Neural crest cell (in vitro differentiated cells): ENCODE measurements at regions not wholly inside any gene's neighbourhood (a gene's known extent, or its start where the extent isn't known, plus 50 kb on each side); places are given as distances from the start of the nearest gene placed in this dataset.

Experiments used
- DNase-seq: peaks from one replicate; pipeline ENCODE4 v3.0.0; 2021; ENCODE audit warnings: low read depth, mixed read lengths, low spot score
- H3K27ac Mint-ChIP-seq: one replicate; pipeline ENCODE4 v1.8.0; 2021; ENCODE audit warnings: mild to moderate bottlenecking, mixed read lengths; ENCODE audit not compliant: unreplicated experiment
- H3K27me3 Mint-ChIP-seq: 2 replicates; pipeline ENCODE4 v1.8.0; 2021; ENCODE audit warnings: low read depth, mild to moderate bottlenecking, mixed read lengths
- H3K36me3 Mint-ChIP-seq: 2 replicates; pipeline ENCODE4 v1.8.0; 2021; ENCODE audit warnings: low read depth, mild to moderate bottlenecking, mixed read lengths
- H3K4me1 Mint-ChIP-seq: 2 replicates; pipeline ENCODE4 v1.8.0; 2021; ENCODE audit warnings: mixed read lengths
- H3K4me3 Mint-ChIP-seq: one replicate; pipeline ENCODE4 v1.8.0; 2021; ENCODE audit warnings: mild to moderate bottlenecking, mixed read lengths
- H3K9me3 Mint-ChIP-seq: 2 replicates; pipeline ENCODE4 v1.8.0; 2021; ENCODE audit warnings: mixed read lengths
- TF ChIP-seq, protein P1 (sequence below): fragments of 200-600 bp; sonication (generic); conservative IDR thresholded peaks from 2 replicates; pipeline ENCODE4 v1.5.0; 2021; ENCODE audit warnings: antibody characterized with exemption, mild to moderate bottlenecking

DNA sequence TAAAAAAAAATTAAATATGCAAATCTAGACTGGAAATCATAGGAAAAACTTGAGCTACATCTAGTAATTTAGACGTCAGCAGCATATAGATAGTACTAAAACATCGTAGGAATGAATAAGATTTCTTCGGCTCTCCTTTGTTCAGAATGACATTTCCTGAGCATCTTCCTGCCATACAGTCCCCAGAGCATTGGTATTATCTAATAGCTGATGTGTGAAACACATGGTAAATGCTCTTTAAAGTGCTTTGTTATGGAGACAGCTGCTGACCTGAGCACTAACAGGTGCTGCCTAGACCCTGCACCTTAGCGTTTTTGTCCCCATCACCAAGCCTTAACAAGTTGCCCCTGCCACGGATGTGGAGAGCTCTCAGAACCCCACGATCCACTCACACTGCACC is 692.3 kb upstream of the PIK3C3 start:
- Mint-ChIP-seq H3K27me3 (no peaks in the 10 kb centered on the region), H3K36me3 (no peaks in the 10 kb centered on the region), H3K4me1 (no peaks in the 10 kb centered on the region), H3K9me3 (peaks cover 2% of the 10 kb centered on the region), H3K4me3 (no peak overlapping the region), H3K27ac (no peak overlapping the region)
- TF ChIP-seq, protein P1, sequence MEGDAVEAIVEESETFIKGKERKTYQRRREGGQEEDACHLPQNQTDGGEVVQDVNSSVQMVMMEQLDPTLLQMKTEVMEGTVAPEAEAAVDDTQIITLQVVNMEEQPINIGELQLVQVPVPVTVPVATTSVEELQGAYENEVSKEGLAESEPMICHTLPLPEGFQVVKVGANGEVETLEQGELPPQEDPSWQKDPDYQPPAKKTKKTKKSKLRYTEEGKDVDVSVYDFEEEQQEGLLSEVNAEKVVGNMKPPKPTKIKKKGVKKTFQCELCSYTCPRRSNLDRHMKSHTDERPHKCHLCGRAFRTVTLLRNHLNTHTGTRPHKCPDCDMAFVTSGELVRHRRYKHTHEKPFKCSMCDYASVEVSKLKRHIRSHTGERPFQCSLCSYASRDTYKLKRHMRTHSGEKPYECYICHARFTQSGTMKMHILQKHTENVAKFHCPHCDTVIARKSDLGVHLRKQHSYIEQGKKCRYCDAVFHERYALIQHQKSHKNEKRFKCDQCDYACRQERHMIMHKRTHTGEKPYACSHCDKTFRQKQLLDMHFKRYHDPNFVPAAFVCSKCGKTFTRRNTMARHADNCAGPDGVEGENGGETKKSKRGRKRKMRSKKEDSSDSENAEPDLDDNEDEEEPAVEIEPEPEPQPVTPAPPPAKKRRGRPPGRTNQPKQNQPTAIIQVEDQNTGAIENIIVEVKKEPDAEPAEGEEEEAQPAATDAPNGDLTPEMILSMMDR, result no peak
- DNase-seq, result no peak

DNA sequence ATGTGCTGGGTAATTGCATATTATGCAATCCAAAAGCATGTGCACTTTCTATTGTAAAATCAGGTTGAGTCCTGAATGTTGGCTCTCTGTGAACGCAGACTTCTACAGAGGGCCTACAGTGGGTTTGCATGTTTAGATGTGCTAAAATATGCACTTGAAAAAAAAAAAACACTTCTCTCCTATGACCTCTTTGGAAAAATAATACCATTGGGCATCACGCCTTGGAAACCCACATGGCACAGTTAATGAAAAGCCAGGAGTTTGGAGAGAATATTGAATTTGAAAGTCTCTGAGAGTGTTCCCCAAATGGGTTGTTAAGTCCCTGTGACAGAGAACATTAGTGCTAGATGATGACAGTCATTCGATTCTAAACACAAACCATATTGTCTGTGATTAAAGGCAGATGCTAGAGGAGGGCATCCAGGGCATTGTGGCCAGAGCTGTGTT is 710.4 kb upstream of the PIK3C3 start:
- Mint-ChIP-seq H3K27ac (no peak overlapping the region), H3K9me3 (peaks cover 2% of the 10 kb centered on the region), H3K36me3 (no peaks in the 10 kb centered on the region), H3K4me3 (no peak overlapping the region), H3K27me3 (no peaks in the 10 kb centered on the region), H3K4me1 (no peaks in the 10 kb centered on the region)
- TF ChIP-seq, protein P1, result no peak
- no peak for DNase-seq

DNA sequence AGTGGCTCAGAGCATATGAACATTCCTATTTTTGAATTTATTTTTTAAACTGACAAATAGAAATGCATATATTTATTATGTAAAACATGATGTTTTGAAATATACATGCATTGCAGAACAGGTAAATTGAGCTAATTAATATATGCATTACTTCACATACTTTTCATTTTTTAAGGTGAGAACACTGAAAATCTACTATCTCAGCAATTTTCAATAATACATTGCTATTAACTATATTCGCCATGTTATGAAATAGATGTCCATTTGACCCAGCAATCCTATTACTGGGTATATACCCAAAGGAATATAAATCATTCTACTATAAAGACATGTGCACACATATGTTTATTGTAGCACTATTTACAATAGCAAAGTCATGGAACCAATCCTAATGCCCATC is 717.7 kb upstream of the PIK3C3 start:
- H3K27me3 Mint-ChIP-seq, result no peaks in the 10 kb centered on the region
- H3K4me1 Mint-ChIP-seq, result no peaks in the 10 kb centered on the region
- TF ChIP-seq, protein P1, result no peak
- no peak for DNase-seq
- no peaks in the 10 kb centered on the region for H3K36me3 Mint-ChIP-seq
- H3K4me3 Mint-ChIP-seq, result no peak overlapping the region
- H3K27ac Mint-ChIP-seq, result no peak overlapping the region
- peaks cover 7% of the 10 kb centered on the region for H3K9me3 Mint-ChIP-seq

DNA sequence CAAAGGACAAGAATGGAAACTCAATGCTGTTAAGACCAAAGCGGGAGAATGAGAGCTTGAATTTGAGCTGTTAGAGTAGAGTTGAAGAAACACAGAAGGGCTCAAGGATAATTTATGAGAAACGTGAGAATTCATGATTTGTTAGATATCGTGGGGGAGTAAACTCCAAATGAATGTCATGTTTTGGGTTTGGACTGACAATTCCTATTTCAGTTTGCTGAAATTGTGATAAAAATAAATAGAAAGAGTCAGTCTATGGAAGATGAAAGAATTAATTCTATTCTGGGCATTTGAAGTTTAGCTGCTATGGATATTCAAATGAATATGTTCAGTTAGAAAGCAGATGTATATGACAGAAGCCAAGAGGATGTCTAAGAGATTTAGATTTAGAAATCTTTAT is 723.4 kb upstream of the PIK3C3 start:
- no peak for DNase-seq
- Mint-ChIP-seq H3K9me3 (no peaks in the 10 kb centered on the region), H3K27me3 (no peaks in the 10 kb centered on the region), H3K4me3 (no peak overlapping the region), H3K27ac (no peak overlapping the region), H3K4me1 (no peaks in the 10 kb centered on the region), H3K36me3 (no peaks in the 10 kb centered on the region)
- TF ChIP-seq, protein P1, result no peak

DNA sequence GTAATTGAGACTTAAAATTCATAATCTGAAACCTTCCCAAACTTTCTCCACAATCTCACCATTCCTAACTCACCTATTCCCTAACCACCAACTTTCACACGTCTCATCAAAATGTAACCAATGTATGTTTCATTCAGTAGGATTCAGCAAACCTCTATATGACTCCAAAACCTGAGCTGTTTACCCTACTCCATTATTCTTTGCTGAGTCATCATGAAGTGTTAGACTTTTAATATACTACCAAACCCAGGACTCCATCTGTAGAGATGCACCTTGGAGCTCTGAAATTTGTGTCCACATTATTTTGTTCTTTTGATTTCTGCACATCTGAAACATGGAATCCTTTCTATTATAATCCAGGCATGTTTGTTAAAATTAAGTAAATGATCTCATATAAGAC is 727.0 kb upstream of the PIK3C3 start:
- H3K36me3 Mint-ChIP-seq, result no peaks in the 10 kb centered on the region
- no peaks in the 10 kb centered on the region for H3K27me3 Mint-ChIP-seq
- no peaks in the 10 kb centered on the region for H3K4me1 Mint-ChIP-seq
- H3K27ac Mint-ChIP-seq, result no peak overlapping the region
- TF ChIP-seq, protein P1, result no peak
- no peak for DNase-seq
- peaks cover 5% of the 10 kb centered on the region for H3K9me3 Mint-ChIP-seq
- no peak overlapping the region for H3K4me3 Mint-ChIP-seq

DNA sequence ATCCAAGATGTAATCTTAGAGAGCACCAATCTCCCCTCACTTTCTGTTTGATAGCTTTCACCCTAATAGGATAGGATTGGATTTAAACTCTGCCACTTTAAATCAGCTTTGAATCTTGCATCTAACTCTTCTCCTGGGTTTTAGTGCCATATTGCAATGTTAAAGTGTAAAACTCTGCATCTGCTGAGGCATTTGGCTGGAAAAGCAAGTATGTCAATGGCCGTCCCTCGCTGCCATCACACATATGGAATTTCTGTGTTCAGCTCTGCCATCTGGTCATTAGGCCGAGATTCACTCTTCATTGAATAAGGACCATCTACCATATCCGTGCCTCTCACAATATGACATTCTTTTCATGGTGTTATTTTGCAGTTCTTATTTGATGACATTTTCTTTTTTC is 728.1 kb upstream of the PIK3C3 start:
- H3K4me1 Mint-ChIP-seq, result no peaks in the 10 kb centered on the region
- H3K4me3 Mint-ChIP-seq, result no peak overlapping the region
- H3K27ac Mint-ChIP-seq, result no peak overlapping the region
- H3K36me3 Mint-ChIP-seq, result no peaks in the 10 kb centered on the region
- TF ChIP-seq, protein P1, result no peak
- H3K9me3 Mint-ChIP-seq, result peaks cover 11% of the 10 kb centered on the region
- no peak for DNase-seq
- no peaks in the 10 kb centered on the region for H3K27me3 Mint-ChIP-seq
